Gastrocnemius medialis (tissue), 4 donors: ENCODE measurements at regions not wholly inside any gene's neighbourhood (a gene's known extent, or its start where the extent isn't known, plus 50 kb on each side); places are given as distances from the start of the nearest gene placed in this dataset.

Source experiments
- ATAC-seq, 2 donors: fragments of 150-250 bp; one replicate each; pipeline ENCODE4 v1.9.1; 2016
- DNase-seq, 2 donors: peaks; one replicate each; pipeline ENCODE4 v3.0.0-alpha.2; 2019
- H3K27ac ChIP-seq, 4 donors: fragments of 200-600 bp; sonication (generic); 1 replicate in 1 of 4; 2 replicates in 3 of 4; pipeline ENCODE4 v1.5.1; 2016 to 2018; ENCODE audit warnings: mild to moderate bottlenecking in 2 of 4, moderate library complexity in 1 of 4
- H3K27me3 ChIP-seq, 3 donors: fragments of 200-600 bp; sonication (generic) in 2 of 3; 1 replicate in 1 of 3; 2 replicates in 2 of 3; pipeline versions ENCODE4 v1.5.1 to v1.6.0; 2016 to 2019; ENCODE audit warnings: mild to moderate bottlenecking in 1 of 3, moderate library complexity in 1 of 3
- H3K36me3 ChIP-seq, 2 donors: fragments of 200-600 bp; sonication (generic) in 1 of 2; one replicate each; pipeline ENCODE4 v1.5.1; 2017 to 2018
- H3K4me1 ChIP-seq, 2 donors: fragments of 200-600 bp; sonication (generic) in 1 of 2; one replicate each; pipeline ENCODE4 v1.5.1; 2016 to 2017; ENCODE audit warnings: mild to moderate bottlenecking in 2 of 2
- H3K4me3 ChIP-seq, 4 donors: fragments of 200-600 bp; sonication (generic) in 3 of 4; 1 replicate in 1 of 4; 2 replicates in 3 of 4; pipeline ENCODE4 v1.5.1; 2016 to 2019; ENCODE audit warnings: mild to moderate bottlenecking in 2 of 4
- H3K9me3 ChIP-seq, 3 donors: fragments of 200-600 bp; sonication (generic) in 2 of 3; 1 replicate in 1 of 3; 2 replicates in 2 of 3; pipeline ENCODE4 v1.5.1; 2016 to 2019
- CTCF ChIP-seq, 5 experiments: fragments of 450-650 bp in 3 of 5; fragments of 200-600 bp in 2 of 5; sonication (generic) in 2 of 5; IDR thresholded peaks in 4 of 5; conservative IDR thresholded peaks in 1 of 5; 1 replicate in 4 of 5; 2 replicates in 1 of 5; pipeline ENCODE4 v1.5.1; 2016 to 2019; ENCODE audit warnings: antibody characterized with exemption in 5 of 5, mild to moderate bottlenecking in 3 of 5, moderate library complexity in 3 of 5
- POLR2A ChIP-seq, 2 donors: fragments of 450-650 bp; IDR thresholded peaks; one replicate each; pipeline ENCODE4 v1.6.1; 2017; ENCODE audit warnings: antibody characterized with exemption in 2 of 2, mild to moderate bottlenecking in 2 of 2, moderate library complexity in 2 of 2
- in situ Hi-C, 4 donors: fragments of 200-750 bp; cut with MboI; loops; one replicate each; pipeline versions ENCODE4 v1.15.0 to v1.8.0; 2017; ENCODE audit warnings: low sequenced_read_pairs in 4 of 4
- intact Hi-C: fragments of 100-400 bp; cut with DNase I; formaldehyde crosslinking; loops from one replicate; pipeline ENCODE4 v1.15.1; 2023; ENCODE audit warnings: low total_unique reads

GRCh38 chr17:72056727-72057290, 64.0 kb upstream of the SOX9 start:
- no peaks in the 10 kb centered on the region for H3K9me3 ChIP-seq
- no peaks in the 10 kb centered on the region for H3K36me3 ChIP-seq
- no peak for ATAC-seq
- H3K4me1 ChIP-seq: peaks cover 0 to 3% of the 10 kb centered on the region in 2 donors
- no peak for DNase-seq
- in situ Hi-C loops (loop anchor here in 1 of 4 donors (25.0 kb wide), 1 partner anchor 95 kb away; no protein-coding TSS in a partner anchor), intact Hi-C loops (no loop called here)
- H3K27ac ChIP-seq: no peak overlapping the region
- H3K4me3 ChIP-seq: no peak overlapping the region
- H3K27me3 ChIP-seq: no peaks in the 10 kb centered on the region
- TF ChIP-seq CTCF (IDR thresholded peaks at IDR 0.05 in 4 of 5, conservative IDR thresholded peaks at IDR 0.05 in 1 of 5) (no peak), POLR2A (IDR thresholded peaks at IDR 0.05) (no peak)

- DNase-seq (no peak), ATAC-seq (no peak)
- in situ Hi-C loops: loop anchor here in 1 of 4 donors (25.0 kb wide), 1 partner anchor 98 kb away; no protein-coding TSS in a partner anchor
- Histone ChIP-seq H3K4me1 (no peaks in the 10 kb centered on the region), H3K9me3 (no peaks in the 10 kb centered on the region), H3K27me3 (no peaks in the 10 kb centered on the region), H3K27ac (no peak overlapping the region), H3K36me3 (no peaks in the 10 kb centered on the region), H3K4me3 (no peak overlapping the region)
- intact Hi-C loops: no loop called here
- TF ChIP-seq POLR2A (IDR thresholded peaks at IDR 0.05): no peak
- TF ChIP-seq CTCF (IDR thresholded peaks at IDR 0.05 in 4 of 5, conservative IDR thresholded peaks at IDR 0.05 in 1 of 5): no peak
Observed at GRCh38 chr17:72060084-72060483, 60.7 kb upstream of the SOX9 start.

- intact Hi-C loops: no loop called here
- H3K4me1 ChIP-seq: no peaks in the 10 kb centered on the region
Observed at GRCh38 chr17:72063262-72063661, 57.6 kb upstream of the SOX9 start.

GRCh38 chr17:72063756-72064450, 56.9 kb upstream of the SOX9 start:
- no peak for DNase-seq
- intact Hi-C loops: no loop called here
- no peak for ATAC-seq
- TF ChIP-seq CTCF (IDR thresholded peaks at IDR 0.05 in 4 of 5, conservative IDR thresholded peaks at IDR 0.05 in 1 of 5): no peak
- no peak for TF ChIP-seq POLR2A (IDR thresholded peaks at IDR 0.05)
- no peak overlapping the region for H3K4me3 ChIP-seq
- H3K27ac ChIP-seq: no peak overlapping the region
- H3K4me1 ChIP-seq: no peaks in the 10 kb centered on the region
- no peaks in the 10 kb centered on the region for H3K9me3 ChIP-seq
- in situ Hi-C loops: loop anchor here in 1 of 4 donors (25.0 kb wide), 1 partner anchor 102 kb away; no protein-coding TSS in a partner anchor
- H3K27me3 ChIP-seq: no peaks in the 10 kb centered on the region
- H3K36me3 ChIP-seq: no peaks in the 10 kb centered on the region

More at GRCh38 chr17:72063262-72063661, 57.6 kb upstream of the SOX9 start:
- H3K4me3 ChIP-seq: no peak overlapping the region
- H3K27me3 ChIP-seq: no peaks in the 10 kb centered on the region
- TF ChIP-seq POLR2A (IDR thresholded peaks at IDR 0.05): no peak
- TF ChIP-seq CTCF (IDR thresholded peaks at IDR 0.05 in 4 of 5, conservative IDR thresholded peaks at IDR 0.05 in 1 of 5): no peak
- no peak for ATAC-seq
- no peak overlapping the region for H3K27ac ChIP-seq
- no peaks in the 10 kb centered on the region for H3K36me3 ChIP-seq
- DNase-seq: no peak
- in situ Hi-C loops: loop anchor here in 1 of 4 donors (25.0 kb wide), 1 partner anchor 101 kb away; no protein-coding TSS in a partner anchor
- no peaks in the 10 kb centered on the region for H3K9me3 ChIP-seq
